Left colon (tissue), 2 donors: ENCODE measurements at regions not wholly inside any gene's neighbourhood (a gene's known extent, or its start where the extent isn't known, plus 50 kb on each side); places are given as distances from the start of the nearest gene placed in this dataset.
A peak's percentile ranks its signal among the peaks of the same experiment; 100 is the strongest.

Experiments
- ATAC-seq: fragments of 200-7000 bp; cut with Tn5 transposase; one replicate; pipeline ENCODE4 v1.9.1; 2020; ENCODE audit warnings: mild to moderate bottlenecking, moderate library complexity
- DNase-seq, 2 donors: peaks; one replicate each; pipeline ENCODE4 v3.0.0-alpha.2; 2020
- intact Hi-C, 2 donors: fragments of 100-400 bp; cut with DNase I in 1 of 2; cut with micrococcal nuclease in 1 of 2; formaldehyde crosslinking; loops; one replicate each; pipeline versions ENCODE4 v1.11.2 to v1.14.0; 2022; cut with DNase I, micrococcal nuclease
- donor health status: DM: no; HTN: no; CAD: no.
- donor health status: DM: yes; HTN: yes; CAD: no.

DNA sequence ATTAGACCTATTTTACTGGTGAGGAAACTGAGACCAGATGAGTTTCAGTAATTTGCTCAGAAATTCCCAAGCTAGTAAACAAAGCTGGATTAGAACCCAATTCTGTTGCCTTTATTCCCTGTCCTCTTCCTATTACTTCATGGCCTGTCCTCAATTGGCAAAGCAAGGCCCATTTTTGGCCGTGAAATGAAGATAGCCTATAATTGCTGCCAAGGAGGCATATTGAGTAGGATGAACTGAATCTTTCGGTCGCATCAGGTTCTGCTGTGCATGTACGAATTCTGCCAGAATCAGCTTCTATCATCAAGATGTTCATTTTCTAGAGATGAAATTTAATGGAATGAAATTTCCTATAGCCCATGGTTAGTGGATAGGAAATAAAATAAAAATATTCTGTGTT, 1485.2 kb upstream of the PIK3C3 start:
- ATAC-seq (no peak), DNase-seq (no peak)
- intact Hi-C loops: no loop called here

DNA sequence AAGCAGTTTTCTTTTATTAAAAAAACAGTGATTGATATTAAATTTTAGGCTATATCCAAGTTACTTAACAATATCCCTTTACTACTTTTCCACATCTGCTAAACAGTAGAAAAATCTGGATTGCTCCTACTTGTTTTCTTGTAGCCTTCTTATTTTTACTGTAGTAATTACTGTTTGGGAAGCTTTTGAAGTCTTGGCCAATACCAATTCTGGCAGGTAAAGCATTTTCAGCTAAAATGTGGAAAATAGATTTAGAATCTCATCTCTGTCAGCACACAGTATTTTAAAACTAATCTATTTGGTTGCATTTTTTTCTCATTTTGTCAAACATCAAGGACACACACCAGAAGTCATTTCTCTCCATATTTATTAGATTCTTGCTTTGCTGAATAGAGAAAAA, 1485.7 kb upstream of the PIK3C3 start:
- DNase-seq: no peak
- intact Hi-C loops: no loop called here
- no peak for ATAC-seq

DNA sequence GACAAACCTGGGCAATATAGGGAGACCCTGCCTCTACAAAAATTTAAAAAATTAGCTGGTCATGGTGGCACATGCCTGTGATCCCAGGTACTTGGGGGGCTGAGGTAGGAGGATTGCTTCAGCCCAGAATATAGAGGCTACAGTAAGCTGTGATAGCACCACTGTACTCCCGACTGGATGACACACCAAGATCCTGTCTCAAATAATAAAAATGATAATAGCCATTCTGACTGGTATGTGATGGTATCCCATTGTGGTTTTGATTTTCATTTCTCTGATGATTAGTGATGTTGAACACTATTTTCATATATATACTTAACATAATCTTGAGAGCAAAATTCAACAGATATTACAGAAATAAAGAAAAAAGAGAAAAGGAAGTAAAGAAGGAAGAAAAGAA, 1491.0 kb upstream of the PIK3C3 start:
- ATAC-seq: no peak
- intact Hi-C loops: no loop called here
- DNase-seq: no peak

DNA sequence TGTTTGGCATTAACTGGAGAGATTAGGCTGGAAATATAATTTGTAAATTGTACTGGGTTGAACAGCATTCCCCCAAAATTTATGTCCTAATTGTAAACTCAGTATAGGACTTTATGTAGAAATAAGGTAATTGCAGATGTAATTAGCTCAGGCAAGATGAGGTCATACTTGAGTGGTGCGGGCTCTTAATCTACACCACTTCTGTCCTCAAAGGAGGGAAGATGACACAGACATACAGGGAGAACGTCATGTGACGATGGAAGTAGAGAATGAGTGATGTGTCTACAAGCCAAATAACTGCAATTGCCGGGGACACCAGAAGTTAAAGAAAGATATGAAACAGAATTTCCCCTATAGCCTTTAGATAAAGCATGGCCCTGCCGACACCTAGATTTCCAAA, 1501.1 kb upstream of the PIK3C3 start:
- ATAC-seq (no peak), DNase-seq (no peak)
- intact Hi-C loops: no loop called here

DNA sequence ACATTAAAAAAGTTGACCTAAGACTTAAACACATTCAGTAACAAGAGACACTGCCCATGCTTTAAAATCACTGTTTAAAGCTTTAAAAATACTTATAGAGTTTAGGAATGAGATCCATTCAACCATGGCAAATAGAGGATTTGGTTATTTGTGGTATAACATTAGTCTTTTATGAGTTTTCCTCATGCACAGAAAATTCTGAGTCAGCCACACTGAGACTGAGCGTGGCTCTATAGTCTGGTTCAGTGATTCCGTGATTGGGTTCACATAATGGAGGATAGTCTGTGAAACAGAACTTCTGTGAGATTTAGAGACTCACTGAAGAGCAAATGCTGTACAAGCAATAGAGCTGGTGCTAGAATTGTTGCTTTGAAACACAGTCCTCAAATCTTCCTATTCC, 1502.4 kb upstream of the PIK3C3 start:
- intact Hi-C loops: no loop called here
- no peak for DNase-seq
- ATAC-seq: no peak

DNA sequence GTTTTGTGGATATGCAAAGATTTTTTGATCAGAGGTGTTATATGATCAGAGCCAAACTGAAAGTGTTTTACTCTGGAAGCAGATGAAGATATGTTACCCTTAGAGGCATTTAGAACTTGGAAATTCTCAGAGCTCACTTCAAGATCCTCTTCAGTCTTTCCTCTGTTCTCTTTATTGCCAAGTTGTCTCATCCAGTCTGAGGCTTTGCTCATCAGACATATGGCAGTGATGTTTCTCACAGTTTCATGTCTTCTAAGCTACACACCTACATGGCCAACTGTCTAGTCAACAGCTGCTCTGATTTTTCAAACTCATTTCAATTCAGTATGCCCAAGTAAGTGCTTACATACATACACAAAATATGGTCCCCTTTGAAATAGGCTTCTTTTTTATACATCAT, 1504.3 kb upstream of the PIK3C3 start:
- no peak for DNase-seq
- intact Hi-C loops: no loop called here
- ATAC-seq: no peak

DNA sequence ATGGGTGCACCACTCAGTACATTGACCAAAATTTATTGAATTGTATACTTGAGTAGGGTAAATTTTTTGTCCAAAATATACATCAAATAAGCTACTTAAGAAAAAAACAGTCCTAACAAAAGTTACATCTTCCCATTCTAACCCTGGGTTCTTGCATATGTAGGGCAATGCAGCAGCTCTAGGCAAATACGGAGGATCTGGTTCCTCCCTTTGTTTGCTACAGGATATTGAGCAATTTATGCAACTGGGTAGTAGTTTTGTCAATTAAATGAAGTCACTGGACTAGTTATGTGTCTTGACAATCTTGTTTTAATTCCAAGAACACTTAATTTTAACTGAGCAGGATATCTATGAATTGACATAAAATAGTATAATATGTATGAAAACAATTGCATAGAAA, 1507.2 kb upstream of the PIK3C3 start:
- ATAC-seq (no peak), DNase-seq (no peak)
- intact Hi-C loops: no loop called here

DNA sequence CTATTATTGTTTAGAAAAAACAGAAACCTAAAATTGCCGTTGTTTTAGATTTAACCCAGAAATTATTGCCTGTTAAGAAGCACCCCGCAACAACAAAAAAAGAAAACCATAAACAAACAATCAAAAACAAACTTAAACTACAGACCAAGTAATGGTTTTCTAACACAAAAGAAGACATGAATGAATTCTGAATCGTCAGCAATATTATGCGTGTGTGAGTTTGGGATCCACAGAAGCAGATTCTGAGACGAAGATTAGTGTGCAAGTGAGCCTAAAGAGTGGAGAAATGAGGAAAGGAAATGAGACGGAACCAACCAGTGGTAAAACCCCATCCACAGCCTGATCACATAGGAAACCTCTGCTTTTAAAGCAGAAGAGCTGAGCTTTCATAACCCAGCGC, 1514.9 kb upstream of the PIK3C3 start:
- intact Hi-C loops: no loop called here
- DNase-seq: no peak
- no peak for ATAC-seq

DNA sequence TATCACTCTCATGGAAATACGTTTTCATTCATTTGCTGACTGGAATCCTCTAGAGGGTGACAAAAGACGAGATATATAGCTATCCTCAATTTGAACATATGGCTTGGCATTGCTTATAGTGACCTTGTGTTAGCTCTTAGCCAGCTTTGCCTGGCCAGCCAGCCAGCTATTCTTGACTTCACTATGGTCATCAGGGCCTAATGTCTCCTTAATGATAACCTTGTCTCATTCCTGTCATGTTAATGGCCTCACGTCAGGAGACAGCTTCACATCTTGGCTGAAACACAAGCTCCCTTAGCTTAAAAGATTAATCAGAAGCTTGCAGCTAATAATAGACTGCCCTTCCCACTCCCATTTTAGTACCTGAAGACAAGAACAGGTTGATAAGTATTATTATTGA, 1517.5 kb upstream of the PIK3C3 start:
- intact Hi-C loops: no loop called here
- no peak for ATAC-seq
- no peak for DNase-seq

DNA sequence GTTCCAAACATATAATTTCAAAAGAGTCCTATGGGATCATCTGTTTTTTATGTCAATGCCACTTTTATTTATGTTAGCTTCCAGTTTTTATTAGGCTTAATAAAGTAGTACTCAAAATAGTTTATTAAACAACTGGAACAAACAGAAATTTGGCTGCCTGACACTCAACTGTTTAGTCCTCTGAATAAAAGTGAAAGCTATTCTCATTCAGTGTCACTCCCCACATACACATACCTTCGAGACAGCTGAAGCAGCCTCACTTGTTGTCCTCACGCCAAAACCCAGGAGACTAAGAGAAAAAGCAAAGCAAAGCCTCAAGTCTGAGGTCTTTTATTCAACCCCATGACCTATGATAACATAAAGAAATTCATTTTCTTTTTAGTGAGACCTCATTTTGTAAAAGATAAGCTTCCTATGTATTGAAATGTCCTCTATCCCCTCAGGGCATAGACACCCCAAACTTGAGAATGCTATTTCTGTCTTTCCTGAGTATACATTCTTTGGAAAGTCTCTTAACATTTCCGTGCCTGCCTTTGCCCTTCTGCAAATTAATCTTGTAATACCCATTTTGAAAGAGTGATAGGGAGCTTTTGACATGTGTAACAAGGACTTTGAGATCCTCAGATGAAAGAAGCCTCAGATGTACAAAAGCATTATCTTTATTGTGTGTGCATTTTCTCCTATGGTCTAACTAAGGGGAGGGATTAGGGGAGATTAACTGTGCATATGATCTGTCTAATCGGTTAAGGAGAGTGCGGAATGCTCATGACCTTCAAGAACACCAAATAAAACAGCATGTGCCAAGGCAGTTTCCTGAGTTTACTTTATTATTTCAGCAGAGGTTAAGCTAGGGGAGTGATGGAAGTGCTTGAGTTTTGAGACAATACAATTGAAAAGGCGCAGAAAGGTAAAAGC, 1523.7 kb upstream of the PIK3C3 start:
- intact Hi-C loops: no loop called here

DNA sequence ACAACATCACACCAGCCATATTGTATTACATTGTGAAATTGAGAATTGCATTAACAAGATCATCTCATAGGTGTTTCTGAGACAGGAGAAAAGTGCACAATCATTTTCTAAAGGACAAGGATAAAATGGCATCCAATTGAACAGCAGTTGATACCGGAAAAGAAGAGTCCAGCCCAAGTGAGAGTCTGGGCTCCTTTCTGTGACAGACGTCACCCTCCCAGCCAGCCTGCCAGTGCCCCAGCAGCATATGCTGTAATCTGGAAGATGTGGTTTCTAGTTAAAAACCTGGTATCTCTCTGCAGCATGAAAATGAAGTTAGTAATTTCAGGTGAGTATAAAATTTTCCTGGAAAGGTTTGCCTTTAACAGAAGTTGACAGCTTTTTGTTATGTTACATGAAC, 1531.7 kb upstream of the PIK3C3 start:
- DNase-seq (no peak), ATAC-seq (no peak)
- intact Hi-C loops: no loop called here

More for the DNA sequence above, 1523.7 kb upstream of the PIK3C3 start:
- ATAC-seq (no peak), DNase-seq (no peak)

DNA sequence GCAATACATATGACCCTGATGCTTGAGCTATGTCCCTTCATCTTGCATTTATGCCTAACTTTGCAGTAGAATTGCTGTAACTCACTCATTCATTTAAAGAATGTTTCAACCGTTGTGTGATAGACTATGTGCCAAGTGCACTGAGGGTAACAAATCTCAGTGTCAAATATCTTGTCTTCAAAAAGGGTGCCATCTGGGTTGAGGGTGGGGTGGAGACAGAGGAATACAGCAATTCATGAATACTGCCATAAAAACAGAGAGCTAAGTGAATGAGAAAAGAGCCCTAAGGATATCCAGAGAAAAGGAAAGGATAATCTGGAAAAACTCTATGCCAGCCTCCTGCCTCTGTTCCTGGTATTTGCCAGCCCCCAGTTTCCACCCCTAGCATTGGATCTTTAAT, 1534.4 kb upstream of the PIK3C3 start:
- no peak for ATAC-seq
- no peak for DNase-seq
- intact Hi-C loops: no loop called here

DNA sequence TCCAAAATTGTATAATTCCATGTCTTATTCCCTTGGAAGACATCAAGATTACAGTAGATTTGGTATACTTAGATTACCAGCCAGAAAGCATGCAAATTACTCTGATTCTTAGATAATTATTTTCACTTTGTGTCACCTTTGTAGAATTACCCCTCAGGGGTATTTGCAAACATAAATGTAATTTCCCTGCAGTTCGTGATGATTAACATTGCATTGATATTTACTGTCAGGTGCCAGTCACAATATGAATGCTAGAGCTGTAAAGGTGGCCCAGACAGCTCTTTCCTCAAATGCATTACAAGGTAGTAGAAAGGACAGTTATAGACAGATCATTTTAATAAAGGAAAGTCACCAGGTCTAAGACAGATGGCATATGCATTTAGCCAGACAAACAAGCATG, 1537.5 kb upstream of the PIK3C3 start:
- ATAC-seq: no peak
- intact Hi-C loops: no loop called here

DNA sequence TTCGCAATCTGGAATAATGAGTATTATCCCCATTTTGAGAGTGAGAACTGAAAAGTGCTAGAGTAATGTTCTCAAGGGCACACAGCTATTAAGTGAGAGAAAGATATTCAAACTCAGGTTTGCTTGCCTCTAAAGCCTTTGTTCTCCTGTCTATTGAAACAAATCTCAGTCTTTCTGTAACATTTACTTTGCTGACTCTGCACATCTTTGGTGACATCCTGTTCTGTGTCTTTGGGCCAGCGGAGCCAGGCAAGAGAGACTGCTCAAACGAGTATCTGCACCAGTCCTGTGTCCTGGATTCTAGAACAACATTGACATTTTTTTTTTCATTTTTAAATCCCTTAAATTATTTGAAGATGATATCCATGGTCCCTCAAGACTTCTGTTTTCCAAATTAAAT, 1539.2 kb upstream of the PIK3C3 start:
- DNase-seq (no peak), ATAC-seq (no peak)
- intact Hi-C loops: no loop called here

More for the DNA sequence above, 1537.5 kb upstream of the PIK3C3 start:
- DNase-seq: no peak

DNA sequence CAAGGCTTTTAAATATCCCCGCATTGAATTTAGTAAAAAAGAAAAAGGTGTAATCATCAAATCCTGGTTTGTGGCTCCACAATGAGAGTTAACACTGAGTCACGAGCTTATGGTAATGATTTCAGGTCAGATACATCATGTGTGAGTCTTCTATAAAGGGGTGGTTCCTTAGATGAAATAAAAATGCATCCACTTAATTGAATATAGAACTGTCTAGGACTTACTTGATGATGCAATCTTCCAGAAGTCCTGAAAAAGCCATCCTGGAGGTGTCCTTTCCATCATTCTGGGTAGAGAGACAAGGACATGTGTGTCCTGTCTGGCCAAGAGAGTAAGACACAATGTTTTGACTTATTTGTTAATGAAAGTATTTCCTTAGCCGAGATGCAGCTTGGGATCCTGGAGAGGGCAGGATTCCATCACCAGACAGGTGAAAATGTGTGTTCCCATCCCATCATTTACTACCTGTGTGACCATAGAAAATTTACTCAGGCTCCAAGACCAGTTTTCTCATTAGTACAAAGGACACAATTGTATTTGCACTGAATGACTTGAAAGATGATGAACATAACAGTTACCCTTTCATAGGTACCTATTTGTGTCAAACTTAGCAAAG, 1539.8 kb upstream of the PIK3C3 start:
- no peak for DNase-seq
- no peak for ATAC-seq
- intact Hi-C loops: no loop called here

DNA sequence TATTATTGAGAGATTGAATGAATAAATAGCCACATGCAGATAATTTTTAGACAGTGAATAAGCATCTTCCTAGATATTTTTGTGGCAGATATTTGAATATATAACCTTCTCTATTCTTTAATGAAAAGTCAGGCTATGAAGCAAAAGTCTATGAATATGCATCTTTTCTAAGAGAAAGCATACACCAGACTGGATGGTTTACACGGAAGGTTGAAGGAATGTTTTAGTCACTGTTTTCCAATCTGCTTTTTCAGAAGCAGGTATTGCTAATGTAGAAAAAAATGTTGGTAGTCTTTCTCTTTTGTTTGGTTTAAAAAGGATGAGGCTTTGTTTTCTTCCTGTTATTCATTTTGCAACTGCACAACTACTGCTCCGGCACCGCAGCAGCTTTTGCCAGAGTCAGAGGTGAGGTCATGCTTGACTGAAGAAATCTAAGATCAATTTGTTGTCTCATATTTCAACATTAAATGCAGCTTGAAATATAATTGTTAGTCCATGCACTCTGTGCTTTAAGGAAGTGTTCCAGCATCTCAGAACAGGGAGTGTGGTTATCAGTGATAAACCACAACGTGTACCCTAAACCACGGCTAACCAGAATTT, 1540.8 kb upstream of the PIK3C3 start:
- intact Hi-C loops: no loop called here
- DNase-seq (no peak), ATAC-seq (no peak)

DNA sequence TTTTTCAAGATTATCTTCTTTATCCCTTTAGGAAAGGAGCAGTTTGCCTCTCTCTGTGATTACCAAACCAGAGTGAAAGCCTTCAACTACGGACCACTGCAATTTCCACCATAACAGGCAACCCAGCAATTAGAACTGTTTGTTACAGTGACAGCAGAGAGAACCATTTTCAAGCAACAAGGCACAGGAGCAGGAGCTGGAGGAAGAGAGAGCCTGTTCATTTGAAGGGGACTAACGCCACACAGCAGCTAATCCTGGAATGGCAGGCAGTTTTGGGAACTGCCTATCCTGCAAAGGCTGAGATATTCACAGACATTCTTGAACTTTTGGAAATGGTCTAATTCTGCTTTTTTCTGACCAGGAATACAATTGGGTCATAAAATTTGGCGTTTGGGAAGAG, 1541.9 kb upstream of the PIK3C3 start:
- ATAC-seq (peak; percentile 90), DNase-seq (peak in 1 of 2 donors; percentile 23)
- intact Hi-C loops: no loop called here

DNA sequence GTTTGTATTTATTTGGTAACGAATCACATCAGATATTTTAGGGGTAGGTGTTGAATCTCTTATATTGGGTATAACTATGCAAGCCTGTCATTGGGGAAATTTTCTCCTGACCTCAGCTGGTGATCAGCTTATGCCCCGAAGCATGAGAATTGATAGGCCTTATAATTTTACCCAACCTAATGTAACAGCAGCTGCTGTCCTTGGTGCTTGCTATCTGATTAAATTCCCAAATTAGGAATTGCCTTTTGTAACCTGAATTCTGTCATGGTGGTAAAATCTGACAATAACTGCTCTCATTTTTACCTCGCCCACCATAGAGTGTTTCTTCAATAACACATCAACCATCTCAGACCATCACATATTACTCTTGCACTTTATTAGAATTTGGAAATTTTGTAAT, 1542.6 kb upstream of the PIK3C3 start:
- intact Hi-C loops: no loop called here
- no peak for ATAC-seq
- no peak for DNase-seq

DNA sequence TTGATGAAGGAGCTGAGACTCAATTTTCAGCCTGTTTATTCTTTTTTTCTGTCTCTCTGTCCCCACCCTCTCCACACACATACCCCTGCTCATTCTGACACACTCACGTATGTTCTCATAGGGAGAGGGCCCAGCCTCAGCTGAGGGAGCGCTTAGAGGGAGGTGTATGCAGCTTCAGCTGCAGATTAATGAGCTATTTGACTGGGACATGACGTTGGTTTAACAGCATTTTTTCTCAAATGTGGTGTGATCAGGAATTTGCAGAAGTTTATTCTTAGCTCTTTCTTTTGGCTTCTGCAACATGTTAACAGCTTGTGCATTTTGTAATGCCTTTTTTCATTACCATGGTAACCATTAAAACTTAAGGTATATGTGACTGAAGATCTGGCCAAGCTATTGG, 1547.1 kb upstream of the PIK3C3 start:
- no peak for ATAC-seq
- DNase-seq: no peak
- intact Hi-C loops: no loop called here

DNA sequence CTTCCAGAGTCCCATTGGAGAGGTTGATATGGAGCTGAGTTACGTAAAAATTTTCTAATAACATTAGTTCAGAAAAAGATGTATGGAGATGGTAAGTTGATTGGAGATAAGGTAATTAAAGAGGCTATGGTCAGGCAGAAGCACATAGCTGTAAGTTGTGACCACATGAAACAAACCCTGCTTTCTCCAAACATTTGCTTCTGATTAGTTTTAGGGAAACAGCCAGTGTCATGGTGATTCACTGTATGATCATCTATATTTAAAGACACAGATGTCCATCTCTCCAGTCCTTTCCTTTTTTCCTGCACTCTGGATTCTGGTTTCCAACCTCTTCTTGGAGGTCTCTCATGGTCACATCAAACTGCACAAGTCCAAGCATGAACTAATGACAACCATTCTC, 1550.8 kb upstream of the PIK3C3 start:
- ATAC-seq (no peak), DNase-seq (no peak)
- intact Hi-C loops: no loop called here
